LNCaP clone FGC (cell line): ENCODE measurements at regions not wholly inside any gene's neighbourhood (a gene's known extent, or its start where the extent isn't known, plus 50 kb on each side); places are given as distances from the start of the nearest gene placed in this dataset.

ENCODE experiments used
- DNase-seq: peaks from one replicate; pipeline ENCODE4 v3.0.0-alpha.2; 2011; ENCODE audit warnings: low read depth
- H3K4me3 ChIP-seq: 2 replicates; pipeline ENCODE4 v1.5.1; 2011; ENCODE audit warnings: mild to moderate bottlenecking, low read depth, low read length, control low read depth
- CTCF ChIP-seq: IDR thresholded peaks from 2 replicates; pipeline ENCODE4 v1.5.1; 2012; ENCODE audit warnings: mild to moderate bottlenecking; ENCODE audit not compliant: control insufficient read depth, insufficient read depth; ENCODE audit errors: extremely low read depth

DNA sequence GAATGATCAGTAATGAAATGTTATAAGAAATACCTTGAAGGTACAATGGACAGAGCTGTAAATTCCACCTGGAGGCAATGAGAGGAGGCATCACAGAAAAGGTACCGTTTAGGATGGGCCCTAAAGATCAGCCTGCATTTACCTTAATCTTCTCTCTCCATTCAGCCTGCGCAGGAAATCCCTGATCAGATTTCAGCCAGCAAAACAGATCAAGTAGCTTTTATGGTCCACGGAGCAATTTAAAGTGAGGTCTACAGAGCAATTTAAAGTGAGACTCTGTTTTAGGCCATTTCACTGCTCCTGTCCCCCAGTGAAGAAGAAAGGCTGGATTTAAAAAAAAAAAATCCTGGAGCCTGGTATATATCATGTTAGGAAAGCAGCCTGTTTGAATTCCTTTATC lies 195.1 kb upstream of the VCX start:
- no peak for DNase-seq
- no peak overlapping the region for H3K4me3 ChIP-seq
- no peak for TF ChIP-seq CTCF

DNA sequence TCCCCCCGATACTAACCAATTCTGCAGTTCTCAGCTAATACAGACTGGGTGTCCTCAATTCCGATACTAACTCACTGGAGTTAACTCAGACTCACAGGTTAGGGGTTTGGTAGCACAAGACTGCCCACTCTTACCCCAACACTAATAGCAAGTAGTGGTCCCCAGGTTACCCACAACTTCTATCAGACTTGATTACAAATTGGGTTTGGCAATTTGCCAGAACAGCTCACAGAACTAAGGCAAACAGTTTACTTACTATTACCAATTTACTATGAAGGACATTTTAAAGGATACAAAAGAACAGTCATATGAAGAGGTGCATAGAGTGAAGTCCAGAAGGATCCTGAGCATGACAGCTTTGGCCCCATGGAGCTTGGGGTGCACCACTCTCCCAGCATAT lies 201.8 kb upstream of the VCX start:
- no peak for TF ChIP-seq CTCF
- no peak for DNase-seq
- no peak overlapping the region for H3K4me3 ChIP-seq

DNA sequence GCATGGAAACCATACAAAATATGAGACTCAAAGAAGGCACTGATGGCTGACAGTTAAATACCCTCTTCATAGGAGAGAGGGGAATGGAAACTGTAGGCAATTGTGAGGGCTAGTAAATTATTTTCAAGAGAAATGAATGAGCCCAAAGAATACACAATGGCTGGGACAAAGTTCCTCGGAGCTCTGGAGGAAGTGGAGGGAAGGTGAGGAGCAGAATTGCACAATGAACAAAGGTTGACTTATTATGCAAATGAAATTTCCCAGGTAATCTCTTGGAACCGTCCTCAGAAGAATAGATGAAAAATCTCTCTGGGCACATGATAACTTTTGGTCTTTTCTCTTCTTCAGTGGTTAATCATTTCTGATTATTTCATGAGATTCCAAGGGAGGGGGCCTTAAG lies 202.6 kb upstream of the VCX start:
- no peak for DNase-seq
- TF ChIP-seq CTCF, result no peak
- no peak overlapping the region for H3K4me3 ChIP-seq

- no peak overlapping the region for H3K4me3 ChIP-seq
- no peak for DNase-seq
- no peak for TF ChIP-seq CTCF
Observed at GRCh38 chrX:7638078-7638710, 204.8 kb upstream of the VCX start.

GRCh38 chrX:7637066-7637465 lies 205.9 kb upstream of the VCX start:
- TF ChIP-seq CTCF, result no peak

DNA sequence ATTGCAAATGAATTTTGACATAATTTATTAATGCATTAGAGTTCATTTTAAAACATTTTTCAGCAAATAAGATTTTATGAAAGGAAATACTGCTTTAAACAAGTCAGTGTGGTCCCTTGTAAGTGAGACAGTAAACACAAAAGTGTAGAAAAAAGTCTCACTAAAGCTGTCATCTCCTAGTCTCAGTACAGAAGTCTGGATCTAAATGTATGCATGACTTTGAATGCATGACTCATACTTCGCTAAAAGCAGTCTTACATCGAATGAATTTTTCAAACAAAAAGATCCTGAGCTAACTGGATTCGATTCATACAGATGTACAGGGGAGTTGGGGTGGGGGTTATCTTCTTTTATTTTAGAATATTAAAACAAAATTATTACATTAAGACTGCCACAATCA lies 207.4 kb upstream of the VCX start:
- TF ChIP-seq CTCF, result no peak
- no peak overlapping the region for H3K4me3 ChIP-seq
- no peak for DNase-seq

More at GRCh38 chrX:7637066-7637465, 205.9 kb upstream of the VCX start:
- H3K4me3 ChIP-seq, result no peak overlapping the region
- no peak for DNase-seq

DNA sequence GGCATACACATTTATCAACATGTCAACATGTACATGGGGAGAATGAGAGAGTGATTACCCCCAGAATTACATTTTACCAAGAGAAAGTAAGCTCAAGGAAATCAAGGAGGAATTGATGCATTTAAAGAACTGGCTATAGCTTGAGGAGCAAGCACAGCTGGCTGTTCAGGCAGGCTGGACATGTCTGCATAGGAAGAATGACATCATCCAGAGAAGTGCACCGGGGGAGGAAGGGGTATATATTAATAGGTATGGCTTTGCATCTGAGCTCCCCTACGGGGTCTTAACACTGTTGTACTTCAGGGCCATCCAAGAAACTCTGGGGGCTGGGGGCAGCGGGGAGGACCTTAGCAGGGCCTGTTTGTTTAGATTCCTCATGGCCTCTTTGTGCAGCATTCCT lies 222.4 kb upstream of the VCX start:
- DNase-seq, result no peak
- H3K4me3 ChIP-seq, result no peak overlapping the region
- TF ChIP-seq CTCF, result no peak
